ENCODE measurements at regions not wholly inside any gene's neighbourhood (a gene's known extent, or its start where the extent isn't known, plus 50 kb on each side); places are given as distances from the start of the nearest gene placed in this dataset.

GRCh38 chr4:151983854-151984253, 223.0 kb upstream of the GATB start:
- no CpG with 5 or more reads among the region's 3 CpGs for WGBS (ENCODE audit: extremely low coverage, insufficient read length, low lambda C conversion rate)
- Histone ChIP-seq H3K4me2 (ENCODE audit: insufficient read depth, insufficient read length, low read length) (no peak overlapping the region), H3K4me1 (ENCODE audit: insufficient read depth, low read length) (no peaks in the 10 kb centered on the region), H2BK5ac (ENCODE audit: insufficient read length, low read length) (no peak overlapping the region), H3K9me3 (ENCODE audit: control insufficient read depth, low read depth, low read length) (no peaks in the 10 kb centered on the region), H3K4ac (ENCODE audit: low read depth, low read length) (no peak overlapping the region), H3T11ph (ENCODE audit: low read length) (no peak overlapping the region), H2BK15ac (ENCODE audit: low read depth, low read length) (no peak overlapping the region), H3K27me3 (ENCODE audit: insufficient read depth, low read length) (no peaks in the 10 kb centered on the region), H3K27ac (ENCODE audit: insufficient read length, low read depth, low read length) (no peak overlapping the region), H4K20me1 (ENCODE audit: control insufficient read depth, insufficient read depth, insufficient read length) (no peaks in the 10 kb centered on the region), H4K91ac (ENCODE audit: insufficient read length, low read depth, low read length) (no peak overlapping the region), H3K9ac (ENCODE audit: extremely low read depth, insufficient read length, low read length) (no peak overlapping the region), H3K23me2 (ENCODE audit: insufficient read length, low read depth, low read length, poor library complexity, severe bottlenecking) (no peaks in the 10 kb centered on the region), H4K8ac (replicated peaks; ENCODE audit: insufficient read length, low read depth, low read length) (no peak overlapping the region), H4K5ac (ENCODE audit: insufficient read length, low read depth, low read length) (no peak overlapping the region), H2AK5ac (ENCODE audit: insufficient read length, low read length) (no peak overlapping the region), H3K23ac (ENCODE audit: insufficient read length, low read depth, low read length) (no peak overlapping the region), H2BK20ac (ENCODE audit: low read depth, low read length, poor library complexity, severe bottlenecking) (no peak overlapping the region), H3K79me1 (ENCODE audit: insufficient read depth, low read depth, low read length, poor library complexity, severe bottlenecking) (no peaks in the 10 kb centered on the region), H2BK120ac (ENCODE audit: low read depth, low read length, poor library complexity, severe bottlenecking) (no peak overlapping the region), H3K56ac (ENCODE audit: insufficient read length, low read depth, low read length) (no peak overlapping the region), H3K79me2 (ENCODE audit: insufficient read depth, low read length) (no peaks in the 10 kb centered on the region), H3K18ac (ENCODE audit: insufficient read length, low read depth, low read length) (no peak overlapping the region), H3K14ac (ENCODE audit: insufficient read depth, low read length) (no peak overlapping the region), H2BK12ac (ENCODE audit: insufficient read length, low read depth, low read length) (no peak overlapping the region), H2AFZ (ENCODE audit: low read length) (no peak overlapping the region)
- Mint-ChIP-seq H3K9me3 (peaks cover under 1 to 4% of the 10 kb centered on the region in 2 experiments; a peak in 3 of 5 replicates), H3K27ac (no peak overlapping the region), H3K4me1 (no peaks in the 10 kb centered on the region), H3K36me3 (ENCODE audit: insufficient read depth in 1 of 3, low read depth in 3 of 3) (peaks cover 0 to 1% (median 1%) of the 10 kb centered on the region in 3 experiments; a peak in 2 of 7 replicates), H3K27me3 (ENCODE audit: low read depth) (no peaks in the 10 kb centered on the region), H3K4me3 (no peak overlapping the region)
- DNase-seq, result no peak
- TF ChIP-seq CTCF (conservative IDR thresholded peaks at IDR 0.05), result no peak
